Limb (tissue), 2 donors: ENCODE measurements at regions not wholly inside any gene's neighbourhood (a gene's known extent, or its start where the extent isn't known, plus 50 kb on each side); places are given as distances from the start of the nearest gene placed in this dataset.

Experiments used
- DNase-seq, 2 donors: peaks; one replicate each; pipeline ENCODE4 v3.0.0-alpha.2; 2016; ENCODE audit errors: extremely low spot score in 2 of 2

DNA sequence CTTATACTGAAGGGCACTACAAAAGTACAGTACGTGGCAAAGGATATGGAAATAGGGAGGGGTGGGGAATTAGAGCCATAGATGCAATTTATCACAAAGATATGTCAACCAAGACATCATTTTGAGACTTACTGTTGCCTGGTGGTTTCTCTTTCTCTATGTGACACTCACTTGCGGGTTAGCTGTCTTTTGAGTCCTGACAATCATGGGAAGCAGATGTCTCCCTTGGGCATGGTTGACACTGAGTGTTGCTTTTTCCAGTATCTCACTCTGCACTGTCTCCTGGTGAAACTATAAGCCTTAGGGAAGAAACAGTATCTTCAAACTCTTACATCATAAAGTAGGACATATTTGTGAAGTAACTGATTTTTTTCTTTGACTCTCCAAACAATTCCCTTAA, 383.5 kb upstream of the LCORL start:
- no peak for DNase-seq

DNA sequence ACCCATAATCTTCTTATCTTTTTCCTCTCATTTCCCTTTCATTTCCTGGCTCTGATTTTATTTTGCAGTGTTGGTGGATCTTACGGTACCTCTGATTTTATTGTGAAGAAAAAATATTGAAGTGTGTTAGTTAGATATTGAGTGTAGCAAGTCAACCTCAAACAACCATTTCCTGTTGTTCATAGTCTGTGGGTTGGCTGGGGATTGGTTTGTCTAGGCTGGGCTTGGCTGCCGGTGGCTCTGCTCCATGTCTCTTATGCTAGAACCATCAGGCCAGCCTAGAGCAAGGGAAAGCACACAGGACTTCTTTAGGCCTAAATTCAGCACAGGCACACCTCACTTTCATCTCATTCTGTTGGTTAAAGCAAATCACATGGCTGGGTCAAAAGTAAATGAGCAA, 383.1 kb upstream of the LCORL start:
- DNase-seq, result no peak

DNA sequence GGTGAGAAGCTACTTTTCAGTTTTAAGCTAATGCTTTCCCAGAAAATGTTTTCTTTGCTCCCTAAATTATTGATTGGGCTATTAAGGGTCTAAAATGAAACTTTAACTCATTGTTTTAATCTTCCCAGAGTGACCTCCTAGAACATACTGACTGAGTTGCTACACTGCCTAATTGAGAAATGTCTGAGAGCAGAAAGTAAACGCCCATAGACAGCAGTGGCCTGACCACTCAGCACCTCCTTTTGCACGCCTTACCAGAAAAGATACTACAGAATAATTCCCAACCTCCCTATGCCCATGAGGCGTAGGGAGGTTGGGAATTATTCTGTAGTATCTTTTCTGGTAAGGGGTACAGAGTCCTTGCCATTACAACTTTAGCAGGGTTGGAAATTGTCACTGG, 381.8 kb upstream of the LCORL start:
- no peak for DNase-seq

DNA sequence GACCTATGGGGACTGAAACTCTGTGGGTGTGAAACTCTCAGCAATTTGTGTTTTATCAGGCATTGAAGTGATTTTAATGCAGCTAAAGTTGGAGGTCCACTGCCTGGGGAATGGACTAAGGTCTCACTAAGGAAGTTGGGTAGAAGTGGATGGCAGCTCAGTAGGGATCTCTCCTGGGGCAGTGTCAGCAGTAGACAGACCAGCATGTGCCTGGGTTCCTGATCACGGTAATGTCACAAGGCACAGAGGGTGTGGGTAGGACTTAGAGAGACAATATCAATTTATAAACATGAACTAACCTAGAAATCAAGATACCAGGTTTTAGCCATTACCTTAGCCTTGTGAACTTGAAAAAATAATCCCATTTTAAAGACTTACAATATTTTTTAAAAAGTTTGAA, 380.3 kb upstream of the LCORL start:
- no peak for DNase-seq

DNA sequence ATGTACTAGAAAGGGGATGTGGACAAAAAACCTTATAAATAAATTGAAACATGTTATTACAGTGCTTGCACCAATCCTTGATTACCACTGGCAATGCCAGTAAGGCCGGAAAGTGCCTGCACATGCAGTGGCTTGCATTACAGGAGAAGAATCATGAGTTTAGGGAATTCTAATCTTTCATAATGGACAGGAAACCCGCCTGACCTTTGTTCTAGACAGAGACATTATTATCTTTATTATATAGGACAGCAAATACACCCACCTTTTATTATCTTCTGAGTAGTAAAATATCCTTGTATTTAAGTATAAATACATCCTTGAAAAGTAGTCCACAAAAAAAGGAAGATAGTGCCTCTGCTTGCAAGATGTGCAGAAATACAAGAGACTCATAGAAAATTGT, 379.9 kb upstream of the LCORL start:
- DNase-seq, result no peak

DNA sequence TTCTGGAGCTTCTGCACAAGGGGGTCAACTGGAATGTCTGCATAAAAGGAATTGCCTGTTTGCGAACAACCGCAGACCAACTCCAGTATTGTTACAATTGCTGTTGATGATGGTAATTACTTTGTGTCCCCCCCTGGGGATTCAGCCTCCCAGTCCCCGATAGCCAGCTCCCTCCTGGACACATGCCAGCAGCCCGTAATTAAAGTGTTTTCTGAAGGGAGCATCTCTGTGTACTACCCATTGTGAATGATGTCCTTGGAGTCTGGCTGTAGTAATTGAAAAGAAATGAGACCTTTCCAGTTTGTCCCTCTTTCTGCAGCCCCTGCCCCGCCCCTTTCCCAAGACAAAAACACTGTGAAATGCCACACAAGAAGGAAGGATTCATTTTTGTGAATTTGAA, 377.1 kb upstream of the LCORL start:
- peak in 1 of 2 donors; percentile 64 for DNase-seq

DNA sequence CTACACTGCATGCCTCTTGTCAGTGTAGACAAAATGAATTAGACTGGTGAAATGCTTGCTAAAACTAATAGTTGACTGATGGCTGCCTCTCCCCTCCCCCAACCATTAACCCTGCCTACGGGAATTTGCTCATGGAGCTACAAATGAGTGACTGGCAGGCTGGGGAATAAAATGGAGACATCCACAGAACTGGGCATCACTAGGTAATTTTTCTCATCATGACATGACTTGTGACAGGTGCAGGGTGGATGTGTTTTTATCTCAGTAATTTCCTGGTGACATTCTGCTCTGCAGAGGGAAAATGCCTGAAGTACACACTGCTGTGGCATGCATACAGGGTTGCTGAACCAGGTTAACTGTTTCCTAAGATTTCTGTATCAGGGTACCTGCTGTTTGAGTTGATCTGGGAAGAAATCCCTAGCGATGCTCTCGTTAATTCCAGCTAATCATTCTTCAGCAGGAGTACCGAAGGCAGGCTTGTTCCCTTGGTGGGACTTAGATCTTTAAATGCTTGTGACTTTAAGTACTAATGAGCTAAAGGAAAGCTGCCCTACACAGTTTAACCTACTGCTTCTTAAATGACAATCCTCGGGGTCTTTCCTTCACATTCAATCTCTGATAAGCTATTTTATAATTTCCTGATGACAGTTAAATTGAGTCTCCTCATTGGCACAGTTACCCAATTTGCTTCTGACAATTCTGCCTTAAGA, 376.3 kb upstream of the LCORL start:
- no peak for DNase-seq

DNA sequence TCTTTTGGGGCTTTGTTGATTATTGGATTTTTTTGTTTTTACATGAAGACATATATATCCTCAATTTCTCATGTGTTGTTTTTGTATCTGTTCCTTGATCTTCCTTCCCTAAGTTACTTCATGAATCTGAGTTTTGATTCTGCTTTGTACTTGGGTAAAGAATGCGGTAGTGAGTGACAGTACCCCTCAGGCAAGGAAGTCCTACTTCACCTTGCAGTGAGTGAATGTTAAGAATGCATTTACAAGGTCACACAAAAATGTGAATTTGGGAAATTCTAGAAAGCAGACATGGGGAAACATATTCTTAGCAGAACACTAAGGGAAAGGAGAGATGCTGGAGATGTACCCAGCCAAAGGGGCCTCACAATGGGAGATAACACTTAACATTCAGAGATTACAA, 373.1 kb upstream of the LCORL start:
- DNase-seq, result no peak

DNA sequence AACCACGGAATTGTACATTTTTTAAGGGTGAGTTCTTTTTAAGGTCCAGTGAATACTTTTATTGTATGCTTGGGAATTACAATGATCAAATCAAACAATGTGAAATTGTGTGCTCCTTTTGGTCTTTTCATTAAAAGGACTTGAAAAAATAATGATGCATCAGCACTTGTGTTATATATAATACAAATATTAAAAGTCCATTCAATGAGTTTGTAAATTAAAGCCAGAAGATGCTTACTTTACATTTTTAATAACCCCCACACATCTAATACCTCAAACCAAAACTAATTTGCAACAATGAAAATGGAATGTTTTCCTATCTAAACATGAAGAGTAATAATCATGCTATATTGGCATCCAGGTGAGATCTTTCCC, 369.8 kb upstream of the LCORL start:
- DNase-seq, result no peak

DNA sequence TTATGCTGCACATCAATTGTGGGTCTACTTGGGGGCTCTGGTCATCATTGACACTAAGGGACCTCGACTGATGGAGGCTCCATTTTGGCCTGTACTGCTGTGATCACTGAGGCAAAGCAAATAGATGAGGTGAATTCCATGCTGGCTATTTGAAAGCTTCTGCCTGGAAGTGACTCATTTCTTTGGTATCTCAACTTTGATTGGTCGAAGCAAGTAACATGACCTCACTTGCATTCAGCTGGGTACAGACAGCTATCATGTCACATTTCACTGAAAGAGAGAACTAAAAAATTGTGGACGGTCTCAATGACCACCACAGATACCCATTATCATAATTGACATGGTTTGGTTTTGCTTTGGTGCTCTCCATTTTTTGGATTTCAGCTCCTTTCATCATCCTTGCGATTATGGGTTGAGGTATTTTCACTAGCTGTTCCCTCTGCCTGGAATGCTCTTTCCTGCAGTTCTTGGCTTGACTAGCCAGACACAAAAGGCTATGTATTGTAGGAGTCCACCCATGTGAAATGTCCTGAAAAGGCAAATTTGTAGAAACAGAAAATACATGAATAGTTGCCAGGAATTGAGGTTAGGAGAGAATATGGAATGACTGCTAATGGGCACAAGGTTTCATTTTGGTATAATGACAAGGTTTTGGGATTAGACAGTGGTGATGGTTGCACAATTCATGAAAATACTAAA, 369.2 kb upstream of the LCORL start:
- no peak for DNase-seq

DNA sequence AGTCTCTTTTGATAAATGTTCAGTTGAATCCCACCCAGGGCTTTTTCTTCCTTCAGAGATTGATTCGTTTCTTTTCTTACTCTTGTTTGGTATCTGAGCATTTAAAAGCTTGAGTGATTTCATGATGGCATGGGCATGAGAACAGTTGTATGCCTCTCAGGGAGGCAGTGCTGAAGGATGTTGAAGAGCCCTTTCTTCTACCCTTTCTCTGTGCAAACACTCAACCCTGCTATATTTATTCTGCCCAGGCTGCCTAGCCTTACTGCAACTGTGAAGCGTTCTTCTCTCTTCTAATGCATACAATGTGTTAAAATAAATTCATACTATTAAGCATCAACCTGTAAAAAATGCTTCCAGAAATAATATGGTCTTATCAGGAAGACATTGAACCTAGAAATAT, 367.6 kb upstream of the LCORL start:
- no peak for DNase-seq

DNA sequence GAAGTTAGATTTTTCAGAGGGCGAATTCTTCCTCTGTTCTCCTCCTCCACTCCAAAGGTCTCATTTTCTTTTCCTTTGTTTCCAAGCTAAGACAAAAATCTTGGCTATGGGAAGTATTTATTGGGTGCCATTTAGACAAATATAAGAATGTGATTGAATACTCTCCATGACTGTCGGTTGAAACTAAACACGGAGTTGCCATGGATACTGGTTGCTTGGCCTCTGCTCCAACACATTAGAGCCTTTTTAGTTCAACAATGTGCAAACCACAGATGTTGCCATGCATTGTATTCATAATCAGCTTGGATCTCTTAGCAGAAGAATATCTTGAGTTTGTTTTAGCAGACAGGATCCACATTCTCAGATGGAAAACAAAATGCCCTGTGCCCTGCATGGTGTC, 366.5 kb upstream of the LCORL start:
- peak in 1 of 2 donors; percentile 1 for DNase-seq

DNA sequence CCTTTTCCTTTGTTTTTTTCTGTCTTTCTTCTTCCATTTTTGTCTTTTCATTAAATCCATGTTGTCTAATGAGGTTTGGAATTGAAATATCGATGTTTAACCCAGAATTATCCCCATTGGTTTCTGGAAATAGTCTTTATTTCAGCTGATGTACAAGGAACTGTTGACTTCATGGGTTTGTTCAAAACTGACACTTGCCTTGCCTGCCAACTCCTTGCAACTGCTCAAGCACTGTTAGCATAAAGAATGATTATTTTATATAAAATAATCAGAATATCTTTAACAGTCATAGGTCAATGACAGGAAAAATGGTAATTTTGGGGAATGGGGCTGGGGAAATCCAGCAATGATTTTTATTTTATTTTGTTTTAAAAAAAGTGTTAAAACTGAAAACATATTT, 359.6 kb upstream of the LCORL start:
- DNase-seq, result no peak

DNA sequence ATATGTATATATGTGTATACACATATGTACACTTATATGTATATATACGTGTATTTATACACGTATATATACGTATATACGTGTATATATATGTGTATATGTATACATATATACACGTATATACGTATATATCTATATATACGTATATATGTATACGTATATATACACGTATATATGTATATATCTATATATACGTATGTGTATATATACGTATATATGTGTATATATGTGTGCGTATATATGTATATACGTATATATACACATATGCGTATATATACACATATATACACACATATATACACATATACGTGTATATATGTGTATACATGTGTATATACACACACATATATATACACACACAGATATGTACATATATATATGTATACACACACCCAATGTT, 348.0 kb upstream of the LCORL start:
- DNase-seq, result no peak

DNA sequence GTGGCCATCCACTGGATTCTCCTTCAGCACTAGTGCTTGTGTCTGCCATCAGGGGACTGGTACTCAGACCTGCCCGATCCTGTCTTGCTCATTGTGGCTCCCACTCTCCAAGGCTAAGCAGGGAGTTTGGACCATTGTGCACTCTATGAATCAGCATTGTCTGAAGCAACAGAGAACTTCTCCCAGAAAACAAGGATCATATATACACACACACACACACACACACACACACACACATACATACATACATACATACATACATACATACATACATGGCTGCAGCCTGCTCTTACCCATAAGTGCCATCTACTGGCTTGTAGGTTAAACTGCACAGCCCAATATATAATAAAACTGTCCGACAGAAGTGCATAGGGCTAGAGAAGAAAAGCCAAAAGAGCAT, 345.3 kb upstream of the LCORL start:
- peak in 1 of 2 donors; percentile 30 for DNase-seq

DNA sequence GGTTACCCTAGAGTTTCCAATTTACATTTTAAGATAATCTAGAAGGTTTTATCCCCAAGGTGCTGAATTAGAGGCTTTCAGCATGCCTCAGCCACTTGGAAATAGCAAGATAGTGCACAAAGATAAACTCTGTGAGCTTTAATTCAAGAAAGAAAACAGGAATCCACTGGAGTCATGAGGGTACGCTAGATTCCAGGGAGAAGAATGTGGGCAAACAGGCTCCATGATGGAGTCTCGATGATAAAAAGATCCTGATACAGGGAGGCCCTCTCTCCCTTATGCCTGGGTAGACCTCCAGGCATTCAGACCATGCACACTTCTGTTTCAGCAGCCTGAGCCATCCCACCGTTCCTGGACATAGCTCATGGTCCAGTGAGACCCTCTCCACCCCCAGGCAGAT, 344.6 kb upstream of the LCORL start:
- no peak for DNase-seq

DNA sequence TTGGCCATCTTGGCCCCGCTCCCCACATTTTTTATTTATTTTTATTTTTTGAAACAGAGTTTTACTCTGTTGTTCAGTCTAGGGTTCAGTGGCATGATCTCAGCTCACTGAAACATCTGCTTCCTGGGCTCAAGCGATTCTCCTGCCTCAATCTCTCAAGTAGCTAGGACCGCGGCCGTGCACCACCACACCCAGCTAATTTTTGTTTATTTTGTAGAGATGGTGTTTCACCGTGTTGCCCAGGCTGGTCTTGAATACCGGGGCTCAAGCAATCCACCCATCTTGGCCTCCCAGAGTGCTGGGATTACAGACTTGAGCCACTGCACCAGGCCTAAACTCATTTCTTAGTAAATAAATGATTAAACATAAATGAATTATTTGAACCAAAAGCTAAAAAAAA, 322.0 kb upstream of the LCORL start:
- no peak for DNase-seq

DNA sequence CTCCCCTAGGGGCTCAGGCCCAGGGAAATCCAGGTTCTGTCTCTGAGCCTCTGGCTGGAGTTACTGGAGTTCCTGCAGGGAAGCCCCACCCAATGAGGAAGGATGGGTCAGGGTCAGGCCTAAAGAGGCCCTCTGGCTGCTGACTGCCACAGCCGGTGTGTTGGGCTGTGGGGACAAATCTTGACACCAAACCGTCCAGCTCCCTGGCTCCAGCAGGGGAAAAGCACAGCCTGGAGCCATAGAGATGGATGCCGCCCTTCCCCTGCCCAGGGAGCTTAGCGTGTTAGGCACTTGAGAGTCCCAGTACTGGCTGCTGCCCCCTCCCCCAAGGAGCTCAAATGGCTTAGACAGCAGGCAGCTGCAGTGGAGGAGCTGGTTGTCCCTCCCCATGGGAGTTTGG, 321.3 kb upstream of the LCORL start:
- no peak for DNase-seq

DNA sequence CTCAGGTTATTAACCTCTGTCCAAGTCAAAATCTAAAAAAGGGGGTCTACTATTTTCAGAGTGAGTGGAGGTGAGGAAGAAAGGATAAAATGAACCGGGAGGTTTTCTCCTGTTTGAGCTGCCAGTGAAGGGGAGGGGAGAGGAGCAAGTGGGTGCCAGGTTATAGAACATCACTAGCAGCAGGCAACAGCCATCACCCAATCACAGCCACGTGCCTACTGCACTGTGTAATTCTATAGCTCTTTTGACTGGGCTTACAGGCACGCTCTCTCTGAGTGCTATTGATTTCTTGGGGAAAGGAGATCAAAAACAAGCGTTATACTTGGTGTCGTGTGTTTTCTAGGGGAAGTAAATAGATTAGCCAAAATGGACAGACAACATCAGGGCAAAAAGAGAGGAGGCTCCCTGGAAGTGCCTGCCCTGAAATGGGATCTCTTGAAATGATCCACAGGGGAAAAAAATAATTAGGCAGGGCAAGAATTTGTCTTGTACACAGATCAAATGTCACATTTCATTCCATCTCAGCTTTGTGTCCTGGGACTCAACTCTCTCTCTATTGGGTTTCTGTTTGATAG, 300.5 kb upstream of the LCORL start:
- DNase-seq, result no peak

DNA sequence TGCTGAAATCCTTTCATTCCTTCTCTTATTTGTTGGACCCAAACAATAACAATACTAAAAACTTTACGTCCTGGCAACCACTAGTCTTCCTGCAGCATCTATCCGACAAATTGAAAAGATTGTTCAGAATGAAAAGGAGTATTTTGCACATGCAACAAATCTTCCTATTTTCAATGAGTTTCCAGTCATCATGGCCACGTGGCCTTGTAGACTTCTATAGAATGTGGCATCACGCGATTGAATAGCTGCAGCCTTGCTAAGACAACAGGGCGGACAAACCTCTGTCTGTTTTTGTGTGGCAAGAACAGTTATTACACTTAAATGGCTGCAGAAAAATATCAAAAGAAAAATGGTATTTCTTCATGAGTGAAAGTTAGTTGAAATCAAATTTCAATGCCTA, 297.9 kb upstream of the LCORL start:
- no peak for DNase-seq

DNA sequence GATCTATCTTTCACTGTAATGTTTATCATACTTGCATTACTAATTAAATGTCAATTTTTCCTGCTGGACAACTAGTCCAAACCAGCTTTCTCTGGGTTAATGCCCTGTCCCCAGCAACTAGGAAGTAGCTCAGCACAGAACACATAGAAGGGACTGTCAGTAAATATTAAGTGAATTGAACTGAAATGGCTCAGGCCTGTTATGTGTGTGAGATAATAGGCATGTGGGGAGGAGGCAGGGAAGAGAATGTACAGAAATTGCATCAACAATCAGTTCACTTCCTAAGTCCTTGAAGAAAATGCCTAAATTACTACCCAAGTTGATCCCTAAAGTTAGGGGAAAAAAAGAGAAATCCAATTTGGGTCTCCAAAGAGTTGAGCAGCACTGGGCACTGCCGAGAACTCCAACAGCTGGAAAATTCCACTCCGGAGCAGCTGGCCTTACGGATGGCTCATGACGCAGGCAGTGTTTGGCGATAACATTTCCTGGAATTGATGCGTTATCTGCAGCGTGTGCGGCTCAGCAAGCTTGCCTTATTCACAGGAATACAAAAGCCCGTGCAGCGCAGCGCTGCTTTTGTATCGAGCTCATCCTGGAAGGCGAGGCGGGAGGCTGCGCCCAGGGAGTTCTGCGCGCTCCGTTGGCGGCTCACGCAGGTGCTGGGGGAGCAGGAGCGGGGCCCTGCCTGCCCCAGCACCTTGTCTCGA, 297.3 kb upstream of the LCORL start:
- peak; percentile 42 to 59 for DNase-seq

DNA sequence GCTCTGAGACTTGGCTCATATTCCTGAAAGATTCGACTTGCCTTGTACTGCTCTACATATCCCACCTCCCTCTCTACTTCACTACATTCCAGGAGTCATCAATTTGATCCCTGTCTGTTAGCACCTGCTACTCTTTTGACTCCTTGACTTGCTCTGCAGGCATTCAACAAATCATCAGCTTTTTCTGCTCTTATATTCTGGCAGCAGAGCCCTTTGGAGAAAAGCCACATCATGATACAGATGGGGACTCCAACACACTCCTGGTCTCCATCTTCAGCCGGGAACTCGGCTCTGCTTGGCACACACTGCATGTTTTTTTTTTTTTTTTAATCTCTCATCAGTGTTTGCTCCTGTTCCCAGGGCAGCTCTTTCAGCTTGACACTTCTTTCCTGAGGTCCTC, 293.2 kb upstream of the LCORL start:
- no peak for DNase-seq

DNA sequence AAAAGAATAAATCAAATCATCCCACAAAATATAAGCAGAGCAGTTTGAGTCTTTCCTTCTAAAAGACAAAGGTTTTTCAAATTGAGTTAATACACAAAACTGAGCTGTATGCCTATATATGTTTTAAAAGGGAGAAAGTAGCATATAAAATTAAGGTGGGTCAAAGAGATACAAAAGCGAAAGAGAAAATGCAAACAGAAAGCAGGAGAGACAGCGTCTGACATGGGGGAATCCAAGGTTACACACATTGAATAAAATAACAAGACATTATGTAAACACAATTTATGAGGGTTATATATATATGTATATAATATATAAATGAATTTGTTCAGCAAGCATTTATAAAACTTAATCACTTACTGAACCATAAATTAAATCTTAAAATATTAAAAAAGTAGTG, 276.1 kb upstream of the LCORL start:
- DNase-seq, result no peak
